Spleen (tissue), 11 donors: ENCODE measurements at regions not wholly inside any gene's neighbourhood (a gene's known extent, or its start where the extent isn't known, plus 50 kb on each side); places are given as distances from the start of the nearest gene placed in this dataset.

Experiments
- DNase-seq: peaks from one replicate; pipeline ENCODE4 v3.0.0-alpha.2; 2020
- H3K27ac ChIP-seq, 8 donors: fragments of 200-600 bp; sonication (generic) in 7 of 8; 1 replicate in 4 of 8; 2 replicates in 4 of 8; pipeline versions ENCODE4 v1.5.0 to v1.8.0; 2016 to 2021; ENCODE audit warnings: inconsistent platforms in 4 of 8, mild to moderate bottlenecking in 4 of 8, moderate library complexity in 1 of 8
- H3K27me3 ChIP-seq, 7 donors: fragments of 200-600 bp; sonication (generic) in 6 of 7; replicated peaks in 1 of 7; 1 replicate in 4 of 7; 2 replicates in 3 of 7; pipeline versions ENCODE4 v1.5.0 to v1.8.0; 2016 to 2021; ENCODE audit warnings: inconsistent platforms in 3 of 7, mild to moderate bottlenecking in 1 of 7
- H3K36me3 ChIP-seq, 6 donors: fragments of 200-600 bp; sonication (generic) in 5 of 6; 1 replicate in 4 of 6; 2 replicates in 2 of 6; pipeline versions ENCODE4 v1.5.0 to v1.8.0; 2016 to 2021; ENCODE audit warnings: inconsistent platforms in 2 of 6
- H3K4me1 ChIP-seq, 6 donors: fragments of 200-600 bp; sonication (generic) in 5 of 6; 1 replicate in 3 of 6; 2 replicates in 3 of 6; pipeline versions ENCODE4 v1.5.0 to v1.8.0; 2016 to 2021; ENCODE audit warnings: inconsistent platforms in 3 of 6
- H3K4me3 ChIP-seq, 8 donors: fragments of 200-600 bp; sonication (generic) in 7 of 8; 1 replicate in 4 of 8; 2 replicates in 4 of 8; pipeline versions ENCODE4 v1.5.0 to v1.8.0; 2016 to 2021; ENCODE audit warnings: inconsistent platforms in 4 of 8, mild to moderate bottlenecking in 4 of 8, moderate library complexity in 2 of 8
- H3K9me3 ChIP-seq, 8 donors: fragments of 200-600 bp; sonication (generic) in 7 of 8; 1 replicate in 4 of 8; 2 replicates in 4 of 8; pipeline versions ENCODE4 v1.5.0 to v1.8.0; 2016 to 2021; ENCODE audit warnings: inconsistent platforms in 4 of 8
- POLR2A ChIP-seq, 3 donors: fragments of 450-650 bp; IDR thresholded peaks; one replicate each; pipeline ENCODE4 v1.5.1; 2017; ENCODE audit warnings: antibody characterized with exemption in 3 of 3, mild to moderate bottlenecking in 1 of 3
- POLR2AphosphoS5 ChIP-seq, 3 donors: sonication (generic); formaldehyde crosslinking; IDR thresholded peaks; one replicate each; pipeline ENCODE4 v1.5.1; 2017; ENCODE audit warnings: antibody characterized with exemption in 3 of 3
- WGBS, 5 donors: extraction: QIAGEN DNeasy Blood & Tissue Kit in 3 of 5; methylation state at CpG; one replicate each; pipeline versions ENCODE4 v1.1.5 to v1.1.7; 2013 to 2018; 5-methylcytosine and 5-hydroxymethylcytosine counted together
- intact Hi-C: fragments of 100-400 bp; cut with DNase I; formaldehyde crosslinking; loops from one replicate; pipeline ENCODE4 v1.15.0; 2023; ENCODE audit warnings: low total_unique reads
- TF ChIP-seq, protein P1 (sequence below), 11 experiments: fragments of 200-600 bp in 7 of 11; fragments of 450-650 bp in 4 of 11; sonication (generic) in 4 of 11; IDR thresholded peaks in 8 of 11; conservative IDR thresholded peaks in 3 of 11; 1 replicate in 7 of 11; 2 replicates in 4 of 11; pipeline versions ENCODE4 v1.4.0 to v1.8.0; 2016 to 2021; ENCODE audit warnings: antibody characterized with exemption in 11 of 11, inconsistent platforms in 4 of 11, mild to moderate bottlenecking in 1 of 11
- donor health status: healthy with polysubstance abuse.
- donor health status: DM: no; HTN: no; CAD: no; lungs with moderate emphysema.
- donor health status: DM: no; HTN: no; CAD: no.
- donor health status: Bipolar disorder and iron deficiency.
- donor health status: healthy.
- donor health status: DM: no; HTN: no; CAD: no.
- donor health status: DM: yes; HTN: yes; CAD: no.

DNA sequence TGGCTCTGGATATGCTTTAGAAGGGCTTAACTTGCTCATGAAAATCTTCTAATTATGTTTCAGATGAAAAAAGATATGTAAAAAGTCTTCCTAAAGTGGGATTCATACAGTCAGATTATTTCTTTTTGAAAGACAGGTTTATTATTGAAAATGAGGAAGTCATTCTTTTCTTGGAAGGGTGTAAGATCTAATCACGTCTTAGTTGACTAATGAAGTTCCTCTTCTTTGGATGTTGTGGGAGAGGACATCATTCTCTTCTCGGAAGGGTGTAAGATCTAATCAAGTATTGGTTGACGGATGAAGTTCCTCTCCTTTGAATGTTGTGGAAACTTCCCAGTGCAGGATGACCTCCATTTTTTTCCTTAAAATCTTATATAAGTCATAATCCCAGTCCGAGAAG is 74.9 kb downstream of the ALG10 start:
- intact Hi-C loops = no loop called here
- Histone ChIP-seq H3K4me1 (no peaks in the 10 kb centered on the region), H3K36me3 (no peaks in the 10 kb centered on the region), H3K27me3 (peaks cover 0 to 4% (median 0%) of the 10 kb centered on the region in 7 donors), H3K9me3 (no peaks in the 10 kb centered on the region), H3K27ac (no peak overlapping the region), H3K4me3 (no peak overlapping the region)
- WGBS, 5 donors = 29 to 47% (median 35%) methylated on average over 4 of the region's 4 CpGs
- TF ChIP-seq, protein P1, sequence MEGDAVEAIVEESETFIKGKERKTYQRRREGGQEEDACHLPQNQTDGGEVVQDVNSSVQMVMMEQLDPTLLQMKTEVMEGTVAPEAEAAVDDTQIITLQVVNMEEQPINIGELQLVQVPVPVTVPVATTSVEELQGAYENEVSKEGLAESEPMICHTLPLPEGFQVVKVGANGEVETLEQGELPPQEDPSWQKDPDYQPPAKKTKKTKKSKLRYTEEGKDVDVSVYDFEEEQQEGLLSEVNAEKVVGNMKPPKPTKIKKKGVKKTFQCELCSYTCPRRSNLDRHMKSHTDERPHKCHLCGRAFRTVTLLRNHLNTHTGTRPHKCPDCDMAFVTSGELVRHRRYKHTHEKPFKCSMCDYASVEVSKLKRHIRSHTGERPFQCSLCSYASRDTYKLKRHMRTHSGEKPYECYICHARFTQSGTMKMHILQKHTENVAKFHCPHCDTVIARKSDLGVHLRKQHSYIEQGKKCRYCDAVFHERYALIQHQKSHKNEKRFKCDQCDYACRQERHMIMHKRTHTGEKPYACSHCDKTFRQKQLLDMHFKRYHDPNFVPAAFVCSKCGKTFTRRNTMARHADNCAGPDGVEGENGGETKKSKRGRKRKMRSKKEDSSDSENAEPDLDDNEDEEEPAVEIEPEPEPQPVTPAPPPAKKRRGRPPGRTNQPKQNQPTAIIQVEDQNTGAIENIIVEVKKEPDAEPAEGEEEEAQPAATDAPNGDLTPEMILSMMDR (IDR thresholded peaks at IDR 0.05 in 8 of 11, conservative IDR thresholded peaks at IDR 0.05 in 3 of 11) = no peak
- no peak for TF ChIP-seq POLR2A (IDR thresholded peaks at IDR 0.05)
- no peak for TF ChIP-seq POLR2AphosphoS5 (IDR thresholded peaks at IDR 0.05)
- no peak for DNase-seq

DNA sequence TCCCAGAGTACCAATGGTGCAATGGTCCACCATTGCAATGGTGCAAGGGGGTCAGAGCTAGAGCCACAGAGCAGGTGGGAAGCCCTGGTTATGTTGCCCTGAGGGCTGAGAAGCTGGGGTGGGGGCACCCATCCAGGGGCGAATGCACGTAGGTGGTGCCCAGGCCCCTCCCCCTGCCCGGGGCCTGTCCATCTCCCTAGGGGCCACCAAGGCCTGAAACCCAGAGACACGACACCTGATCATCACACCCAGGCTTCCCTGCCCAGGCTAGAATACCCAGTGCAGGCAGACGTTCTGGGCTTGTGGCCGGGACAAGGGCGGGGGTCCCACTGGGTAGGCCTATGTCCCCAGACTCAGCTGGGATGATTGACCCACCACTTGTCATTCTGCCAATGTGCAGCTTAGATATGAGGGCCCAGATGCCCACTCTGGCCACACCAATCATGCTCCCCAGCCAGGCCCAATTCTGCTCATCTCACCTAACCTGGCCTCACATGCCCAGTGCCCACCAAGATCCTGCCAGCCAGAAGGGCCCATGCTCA is 83.2 kb downstream of the ALG10 start:
- H3K36me3 ChIP-seq = no peaks in the 10 kb centered on the region
- no peaks in the 10 kb centered on the region for H3K9me3 ChIP-seq
- no peak for TF ChIP-seq POLR2A (IDR thresholded peaks at IDR 0.05)
- H3K4me3 ChIP-seq = no peak overlapping the region
- peaks cover 0 to 6% (median 0%) of the 10 kb centered on the region in 6 donors for H3K4me1 ChIP-seq
- DNase-seq = peak; percentile 58
- no peak overlapping the region for H3K27ac ChIP-seq
- peaks cover 0 to 48% (median 15%) of the 10 kb centered on the region in 7 donors for H3K27me3 ChIP-seq
- 68 to 93% (median 89%) methylated on average over 5 to 7 of the region's 7 CpGs for WGBS, 5 donors
- intact Hi-C loops = no loop called here

DNA sequence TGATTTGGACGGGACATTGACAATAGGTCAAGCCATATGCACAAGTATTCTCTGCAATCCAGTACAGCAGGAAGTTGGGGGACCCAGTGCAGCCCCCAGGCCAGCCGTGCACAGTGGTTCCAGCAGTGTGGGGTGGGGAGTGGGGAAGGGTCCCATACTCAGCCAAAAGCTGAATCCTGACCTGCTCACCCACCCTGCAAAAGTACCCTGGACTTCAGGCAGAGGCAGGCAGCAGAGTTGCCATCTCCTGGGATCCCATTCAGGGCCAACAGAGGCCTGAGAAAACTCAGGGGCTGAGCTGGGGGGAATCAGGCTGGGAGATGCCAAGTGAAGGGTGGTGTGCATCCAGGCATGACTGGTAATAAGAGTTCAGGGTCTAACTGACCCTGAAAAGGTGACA is 83.9 kb downstream of the ALG10 start:
- Histone ChIP-seq H3K9me3 (no peaks in the 10 kb centered on the region), H3K36me3 (no peaks in the 10 kb centered on the region), H3K4me1 (peaks cover 0 to 6% (median 0%) of the 10 kb centered on the region in 6 donors), H3K4me3 (no peak overlapping the region), H3K27me3 (peaks cover 0 to 48% (median 15%) of the 10 kb centered on the region in 7 donors), H3K27ac (no peak overlapping the region)
- 62 to 84% (median 80%) methylated on average over 1 to 2 of the region's 2 CpGs for WGBS, 5 donors
- DNase-seq = peak; percentile 62
- intact Hi-C loops = no loop called here
- TF ChIP-seq, protein P1 (IDR thresholded peaks at IDR 0.05 in 8 of 11, conservative IDR thresholded peaks at IDR 0.05 in 3 of 11) = no peak
- no peak for TF ChIP-seq POLR2AphosphoS5 (IDR thresholded peaks at IDR 0.05)
- no peak for TF ChIP-seq POLR2A (IDR thresholded peaks at IDR 0.05)

DNA sequence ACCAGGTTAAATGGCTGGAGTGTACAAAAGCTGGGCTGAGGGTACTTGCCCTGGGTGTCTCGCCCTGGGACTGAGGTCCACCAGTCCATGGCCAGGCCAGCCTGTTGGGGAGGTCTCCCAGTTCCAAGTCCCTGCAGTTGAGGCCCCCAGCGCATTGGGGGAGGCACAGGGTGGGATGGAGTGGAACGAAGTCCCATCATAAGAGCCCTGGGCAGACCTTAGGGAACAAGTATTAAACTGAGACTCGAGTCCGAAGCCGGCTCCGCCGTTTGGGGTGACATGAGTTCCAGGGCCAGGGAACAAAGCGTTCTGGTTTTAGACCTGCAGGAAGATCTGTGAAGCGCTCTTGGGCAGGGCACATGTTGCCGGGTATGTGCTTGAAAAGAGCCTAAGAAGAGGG is 84.7 kb downstream of the ALG10 start:
- DNase-seq = peak; percentile 63
- WGBS, 5 donors = 81 to 91% (median 89%) methylated on average over 11 of the region's 11 CpGs

More for the DNA sequence above, 84.7 kb downstream of the ALG10 start:
- Histone ChIP-seq H3K4me3 (no peak overlapping the region), H3K36me3 (no peaks in the 10 kb centered on the region), H3K4me1 (peaks cover 0 to 6% (median 0%) of the 10 kb centered on the region in 6 donors), H3K27me3 (peaks cover 0 to 48% (median 15%) of the 10 kb centered on the region in 7 donors), H3K9me3 (no peaks in the 10 kb centered on the region), H3K27ac (no peak overlapping the region)
- TF ChIP-seq, protein P1 (IDR thresholded peaks at IDR 0.05 in 8 of 11, conservative IDR thresholded peaks at IDR 0.05 in 3 of 11) = no peak
- TF ChIP-seq POLR2A (IDR thresholded peaks at IDR 0.05) (no peak), POLR2AphosphoS5 (IDR thresholded peaks at IDR 0.05) (no peak)
- intact Hi-C loops = no loop called here
